ENCODE measurements at regions not wholly inside any gene's neighbourhood (a gene's known extent, or its start where the extent isn't known, plus 50 kb on each side); places are given as distances from the start of the nearest gene placed in this dataset.

- no peak for DNase-seq (ENCODE audit: low read depth)
Observed at GRCh38 chr6:130766239-130767144, 60.7 kb upstream of the SMLR1 start.

- DNase-seq (ENCODE audit: low read depth) = no peak
Observed at GRCh38 chr6:130769861-130770260, 57.3 kb upstream of the SMLR1 start.

GRCh38 chr6:130771741-130772140 lies 55.5 kb upstream of the SMLR1 start:
- DNase-seq (ENCODE audit: low read depth) = no peak

GRCh38 chr6:130773860-130774259 lies 53.3 kb upstream of the SMLR1 start:
- no peak for DNase-seq (ENCODE audit: low read depth)

- no peak for DNase-seq (ENCODE audit: low read depth)
Observed at GRCh38 chr6:130775411-130776012, 51.7 kb upstream of the SMLR1 start.

- no peak for DNase-seq (ENCODE audit: low read depth)
Observed at GRCh38 chr6:130776287-130776925, 50.8 kb upstream of the SMLR1 start.
